ENCODE measurements at regions not wholly inside any gene's neighbourhood (a gene's known extent, or its start where the extent isn't known, plus 50 kb on each side); places are given as distances from the start of the nearest gene placed in this dataset.

GRCh38 chr5:110329955-110330525, 396.4 kb downstream of the TMEM232 start:
- DNase-seq = no peak

GRCh38 chr5:110333384-110333783, 393.1 kb downstream of the TMEM232 start:
- DNase-seq = no peak

DNA sequence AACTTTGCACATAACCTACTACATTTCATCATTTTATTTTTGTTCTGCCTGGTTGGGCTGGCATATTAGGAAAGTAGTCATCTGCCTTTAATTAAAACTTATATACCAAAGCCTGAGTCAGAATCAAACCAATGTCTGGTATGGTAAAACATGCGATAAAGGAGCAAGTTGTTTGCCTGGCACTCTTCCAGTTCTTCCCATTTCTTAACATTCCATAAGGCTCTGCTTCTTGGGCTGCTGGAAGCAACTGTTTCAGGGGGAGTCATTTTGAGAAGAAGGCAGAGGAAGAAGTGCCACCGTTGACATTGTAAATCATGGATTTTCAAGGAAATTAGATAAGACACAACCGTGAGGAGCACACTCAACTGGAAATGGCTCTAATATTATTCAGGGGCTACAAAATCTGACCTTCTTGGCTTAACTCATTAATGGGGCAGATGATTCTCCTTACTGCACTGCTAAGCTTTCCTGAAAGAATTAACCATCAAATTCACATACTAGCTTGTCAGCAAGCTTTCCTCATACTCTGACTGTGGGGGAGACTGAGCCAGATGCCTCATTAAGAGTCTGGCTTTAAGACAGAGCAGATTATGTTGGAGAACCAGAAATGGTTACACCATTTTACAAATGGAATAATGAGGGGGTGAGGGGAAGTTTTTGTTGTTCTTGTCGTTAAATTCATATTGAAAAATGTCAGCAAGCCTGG, 391.0 kb downstream of the TMEM232 start:
- DNase-seq = no peak

- no peak for DNase-seq
Observed at GRCh38 chr5:110338341-110339083, 388.0 kb downstream of the TMEM232 start.

GRCh38 chr5:110339399-110339798, 387.1 kb downstream of the TMEM232 start:
- DNase-seq = no peak

- DNase-seq = no peak
Observed at GRCh38 chr5:110341836-110342235, 384.6 kb downstream of the TMEM232 start.

GRCh38 chr5:110342683-110343082, 383.8 kb downstream of the TMEM232 start:
- no peak for DNase-seq

DNA sequence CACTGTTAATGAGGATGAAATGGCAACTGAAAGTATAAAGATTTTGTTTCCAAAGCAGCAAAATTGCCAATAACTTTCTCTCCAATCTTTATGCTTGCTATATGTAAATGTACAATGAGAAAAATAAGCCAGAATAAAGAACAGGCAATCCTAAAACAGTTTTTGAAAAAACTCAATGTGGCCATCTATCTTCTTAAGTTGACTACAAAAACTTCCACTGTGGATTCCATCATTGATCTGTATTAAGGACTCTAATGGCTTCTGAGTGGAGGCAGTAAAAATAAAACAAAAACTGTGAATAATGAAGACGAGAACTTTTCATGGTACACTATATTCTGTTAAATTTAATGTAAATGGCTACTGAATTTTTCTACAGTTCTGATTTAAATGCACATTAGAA, 382.9 kb downstream of the TMEM232 start:
- no peak for DNase-seq

DNA sequence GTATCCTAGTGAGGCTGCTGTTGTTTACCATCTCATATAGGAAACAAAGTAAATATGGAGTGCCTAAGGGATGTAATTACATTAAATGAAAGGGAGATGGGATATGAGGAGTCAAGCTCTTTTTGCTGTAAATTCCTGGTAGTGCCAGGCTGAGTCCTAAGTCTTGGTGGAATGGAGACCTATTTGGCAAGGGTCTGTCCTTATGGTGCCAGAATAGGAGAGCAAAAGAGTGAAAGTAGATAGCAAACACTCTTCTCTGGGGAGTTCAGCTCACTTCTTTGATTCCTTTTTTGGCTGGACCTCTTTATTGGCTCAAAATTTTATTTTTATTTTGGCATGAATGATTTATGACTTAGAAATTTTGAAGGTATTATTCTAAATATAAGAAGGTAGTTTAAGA, 380.8 kb downstream of the TMEM232 start:
- DNase-seq = no peak

DNA sequence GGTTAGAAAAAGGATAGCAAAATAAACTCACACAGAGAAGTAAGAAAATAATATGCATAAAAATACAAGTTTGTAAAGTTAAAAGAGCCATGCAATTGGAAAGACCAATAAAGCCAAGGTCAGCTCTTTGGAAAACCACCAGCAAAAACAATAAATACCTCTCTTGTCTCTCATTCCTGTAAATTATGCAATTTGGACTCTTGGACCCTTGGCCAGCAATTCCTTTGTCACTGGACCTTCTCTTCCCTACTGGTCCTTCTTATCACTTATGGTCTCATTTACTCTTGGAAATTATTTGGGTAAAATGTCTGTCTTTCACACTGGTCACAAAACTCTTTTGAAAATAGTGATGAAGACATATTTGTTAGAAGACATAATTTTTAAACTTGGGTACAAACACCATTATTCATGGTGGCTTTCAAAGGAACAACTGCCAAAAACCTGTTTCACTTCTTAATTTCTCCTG, 379.5 kb downstream of the TMEM232 start:
- DNase-seq = no peak

GRCh38 chr5:110347781-110348180, 378.7 kb downstream of the TMEM232 start:
- no peak for DNase-seq

DNA sequence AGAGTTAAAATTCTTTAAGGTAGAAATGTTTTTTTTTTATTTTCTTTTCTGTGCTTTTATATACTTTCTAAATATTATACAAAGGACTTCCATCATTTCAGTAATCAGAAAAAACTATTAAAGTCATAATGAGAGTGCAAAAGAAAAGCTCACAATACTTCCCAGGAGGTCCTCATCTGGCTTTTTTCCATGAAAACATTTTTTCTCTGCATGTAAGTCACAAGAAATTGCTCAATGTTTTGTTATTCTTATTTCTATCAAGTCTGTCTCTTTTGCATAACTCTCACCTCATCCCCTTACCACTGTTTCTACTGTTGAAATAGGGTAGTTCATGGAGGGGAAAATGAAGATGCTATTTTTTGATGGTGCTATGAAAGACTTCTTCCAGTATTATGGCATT, 375.0 kb downstream of the TMEM232 start:
- DNase-seq = no peak

- no peak for DNase-seq
Observed at GRCh38 chr5:110354311-110354710, 372.2 kb downstream of the TMEM232 start.

DNA sequence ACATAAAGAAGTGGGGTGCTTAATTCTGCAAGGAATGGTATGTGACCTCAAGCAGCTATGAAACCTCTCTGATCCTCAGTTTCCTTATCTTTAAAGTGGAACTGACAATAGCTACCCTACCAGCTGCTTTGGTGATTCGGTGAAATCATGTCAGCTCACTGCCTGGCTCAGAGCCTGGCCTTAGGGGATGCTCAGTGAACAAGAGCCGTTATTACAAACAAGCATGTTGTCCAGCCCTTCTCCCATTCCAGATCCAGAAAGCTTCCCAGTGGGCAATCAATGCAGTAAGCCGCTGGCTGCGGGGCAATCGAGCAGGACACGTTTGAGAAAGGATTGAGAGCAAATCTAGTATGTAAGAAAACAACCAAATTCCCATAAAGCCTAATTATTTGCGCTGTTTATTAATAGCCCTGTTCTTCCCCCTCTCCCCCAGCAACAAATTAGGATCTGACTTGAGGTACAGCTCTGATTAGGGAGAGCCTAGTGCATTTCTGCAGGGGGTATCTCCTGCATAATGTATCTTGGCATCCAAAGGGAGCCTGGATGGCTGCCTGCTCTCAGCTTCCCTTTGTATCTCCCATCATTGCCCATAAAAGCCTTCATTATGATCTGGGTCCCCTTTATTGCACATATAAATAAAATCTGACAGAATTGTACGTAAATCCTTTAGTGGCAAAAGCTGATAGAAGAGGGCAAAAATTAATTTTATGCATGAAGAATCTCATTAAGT, 371.4 kb downstream of the TMEM232 start:
- no peak for DNase-seq

GRCh38 chr5:110356677-110357076, 369.8 kb downstream of the TMEM232 start:
- no peak for DNase-seq

DNA sequence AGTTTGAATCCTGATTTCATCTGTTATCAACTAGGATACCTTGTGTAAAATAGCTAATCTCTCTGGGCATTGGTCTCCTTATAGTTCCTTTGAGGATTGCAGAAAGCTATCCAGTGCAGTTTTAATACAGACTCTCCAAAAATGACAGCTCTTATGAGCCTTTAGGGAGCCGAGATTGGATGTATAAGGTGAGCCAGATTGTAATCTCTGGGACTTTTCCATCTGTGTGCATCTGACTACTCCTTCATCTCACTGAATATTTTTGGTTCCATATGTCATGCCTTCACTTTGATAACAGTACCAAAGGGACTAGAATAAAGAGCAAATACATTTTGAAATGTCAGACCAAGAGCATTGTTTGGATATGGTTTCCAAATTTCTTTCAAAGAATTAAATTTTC, 367.2 kb downstream of the TMEM232 start:
- no peak for DNase-seq

- DNase-seq = no peak
Observed at GRCh38 chr5:110361471-110361870, 365.0 kb downstream of the TMEM232 start.

- no peak for DNase-seq
Observed at GRCh38 chr5:110362261-110362660, 364.2 kb downstream of the TMEM232 start.

GRCh38 chr5:110366716-110367115, 359.8 kb downstream of the TMEM232 start:
- no peak for DNase-seq
